Upper lobe of left lung (tissue), 6 donors: ENCODE measurements at regions not wholly inside any gene's neighbourhood (a gene's known extent, or its start where the extent isn't known, plus 50 kb on each side); places are given as distances from the start of the nearest gene placed in this dataset.

Experiments
- ATAC-seq, 2 donors: fragments of 200-7000 bp; cut with Tn5 transposase; one replicate each; pipeline ENCODE4 v1.9.1; 2022; ENCODE audit warnings: mild to moderate bottlenecking in 2 of 2, moderate library complexity in 2 of 2; ENCODE audit not compliant: low FRiP score in 2 of 2
- DNase-seq, 2 donors: peaks; one replicate each; pipeline ENCODE4 v3.0.0-alpha.2; 2019 to 2020
- H3K27ac ChIP-seq, 4 donors: fragments of 200-600 bp; sonication (generic); one replicate each; pipeline ENCODE4 v1.5.1; 2016 to 2019
- H3K27me3 ChIP-seq, 4 donors: fragments of 200-600 bp; sonication (generic); one replicate each; pipeline ENCODE4 v1.5.1; 2017 to 2019
- H3K36me3 ChIP-seq, 4 donors: fragments of 200-600 bp; sonication (generic); one replicate each; pipeline ENCODE4 v1.5.1; 2016 to 2019
- H3K4me1 ChIP-seq, 4 donors: fragments of 200-600 bp; sonication (generic); one replicate each; pipeline ENCODE4 v1.5.1; 2018 to 2019
- H3K4me3 ChIP-seq, 4 donors: fragments of 200-600 bp; sonication (generic); one replicate each; pipeline ENCODE4 v1.5.1; 2017 to 2019; ENCODE audit warnings: mild to moderate bottlenecking in 2 of 4, moderate library complexity in 1 of 4
- H3K9me3 ChIP-seq, 4 donors: fragments of 200-600 bp; sonication (generic); one replicate each; pipeline ENCODE4 v1.5.1; 2018 to 2019
- EP300 ChIP-seq, 4 donors: sonication (generic); formaldehyde crosslinking; IDR thresholded peaks; one replicate each; pipeline ENCODE4 v1.5.1; 2017; ENCODE audit warnings: antibody characterized with exemption in 4 of 4, control low read depth in 2 of 4
- POLR2A ChIP-seq, 4 donors: fragments of 450-650 bp; IDR thresholded peaks; one replicate each; pipeline ENCODE4 v1.5.1; 2016 to 2017; ENCODE audit warnings: antibody characterized with exemption in 4 of 4, mild to moderate bottlenecking in 2 of 4
- POLR2AphosphoS5 ChIP-seq, 2 donors: sonication (generic); formaldehyde crosslinking; IDR thresholded peaks; one replicate each; pipeline ENCODE4 v1.5.1; 2017; ENCODE audit warnings: antibody characterized with exemption in 2 of 2
- WGBS, 2 donors: methylation state at CpG; one replicate each; pipeline ENCODE4 v1.1.5; 2017 to 2018; 5-methylcytosine and 5-hydroxymethylcytosine counted together
- TF ChIP-seq, protein P1 (sequence below), 6 experiments: fragments of 450-650 bp in 4 of 6; fragments of 200-600 bp in 2 of 6; sonication (generic) in 2 of 6; IDR thresholded peaks; one replicate each; pipeline ENCODE4 v1.5.1; 2016 to 2019; ENCODE audit warnings: antibody characterized with exemption in 6 of 6
- donor health status: DM: no; HTN: no; CAD: no; lungs with moderate emphysema.
- donor health status: DM: no; HTN: yes; CAD: no; lungs with severe emphysema.

DNA sequence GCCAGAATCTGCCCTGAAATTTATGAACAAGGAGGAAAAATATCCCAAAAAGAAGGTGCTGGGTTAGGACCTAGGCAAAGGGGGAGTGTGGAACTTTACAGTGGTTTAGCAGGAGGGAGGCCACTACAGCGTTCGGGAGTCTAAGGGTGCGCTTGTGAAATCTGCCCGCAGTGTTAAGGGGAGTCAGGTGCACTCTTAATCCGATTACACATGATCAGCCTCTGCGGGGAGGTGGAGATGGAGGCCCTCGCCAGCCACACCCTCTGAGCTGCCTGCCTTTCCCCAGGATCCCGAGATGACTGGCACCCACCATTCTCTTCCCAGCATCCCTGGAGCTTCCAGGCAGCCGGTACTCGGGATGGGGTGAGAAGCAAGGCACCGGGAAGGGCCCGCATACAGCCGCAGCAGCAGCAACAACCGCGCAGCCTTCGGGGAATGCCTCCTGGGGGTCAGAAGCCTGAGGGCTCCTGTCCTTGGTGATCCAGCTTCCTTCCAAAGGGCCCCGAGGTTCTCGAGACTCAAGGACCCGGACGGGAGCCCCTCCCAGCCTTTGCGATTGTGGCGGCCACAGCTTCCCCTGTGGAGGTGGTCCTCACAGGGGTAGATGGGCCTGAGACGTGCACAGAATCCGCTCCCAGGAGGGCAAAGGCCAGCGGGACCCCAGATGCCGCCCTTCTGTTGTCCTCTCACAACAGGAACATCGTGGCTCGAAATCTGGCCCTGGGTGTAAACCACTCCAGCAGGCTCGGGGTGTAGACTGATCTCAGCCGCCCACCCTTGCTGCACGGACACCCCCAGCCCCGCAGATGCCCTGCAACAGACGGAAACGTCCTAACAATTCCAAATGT is 57.3 kb upstream of the CST7 start:
- no peaks in the 10 kb centered on the region for H3K27me3 ChIP-seq

DNA sequence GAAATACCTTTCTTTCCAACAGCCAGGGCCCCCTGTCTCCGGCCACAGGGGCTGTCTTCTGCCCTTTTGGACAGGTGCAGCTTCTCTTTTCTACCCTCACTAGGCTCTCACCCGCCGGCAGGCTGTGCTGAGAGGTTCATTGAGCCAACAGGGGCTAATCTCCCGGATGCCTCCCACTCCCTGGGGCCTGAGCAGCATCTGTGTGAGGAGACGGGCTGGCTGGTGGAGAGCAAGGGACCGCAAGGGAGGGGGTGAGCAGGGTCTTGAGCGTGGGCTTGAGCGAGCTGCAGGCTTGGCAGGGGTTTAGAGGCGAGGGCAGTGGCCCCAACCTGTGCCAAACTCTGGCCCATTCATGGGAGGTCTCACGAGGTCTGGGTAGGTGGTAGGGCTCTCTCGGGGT is 56.5 kb upstream of the CST7 start:
- TF ChIP-seq EP300 (IDR thresholded peaks at IDR 0.05) (no peak), POLR2AphosphoS5 (IDR thresholded peaks at IDR 0.05) (no peak), POLR2A (IDR thresholded peaks at IDR 0.05) (no peak)
- TF ChIP-seq, protein P1, sequence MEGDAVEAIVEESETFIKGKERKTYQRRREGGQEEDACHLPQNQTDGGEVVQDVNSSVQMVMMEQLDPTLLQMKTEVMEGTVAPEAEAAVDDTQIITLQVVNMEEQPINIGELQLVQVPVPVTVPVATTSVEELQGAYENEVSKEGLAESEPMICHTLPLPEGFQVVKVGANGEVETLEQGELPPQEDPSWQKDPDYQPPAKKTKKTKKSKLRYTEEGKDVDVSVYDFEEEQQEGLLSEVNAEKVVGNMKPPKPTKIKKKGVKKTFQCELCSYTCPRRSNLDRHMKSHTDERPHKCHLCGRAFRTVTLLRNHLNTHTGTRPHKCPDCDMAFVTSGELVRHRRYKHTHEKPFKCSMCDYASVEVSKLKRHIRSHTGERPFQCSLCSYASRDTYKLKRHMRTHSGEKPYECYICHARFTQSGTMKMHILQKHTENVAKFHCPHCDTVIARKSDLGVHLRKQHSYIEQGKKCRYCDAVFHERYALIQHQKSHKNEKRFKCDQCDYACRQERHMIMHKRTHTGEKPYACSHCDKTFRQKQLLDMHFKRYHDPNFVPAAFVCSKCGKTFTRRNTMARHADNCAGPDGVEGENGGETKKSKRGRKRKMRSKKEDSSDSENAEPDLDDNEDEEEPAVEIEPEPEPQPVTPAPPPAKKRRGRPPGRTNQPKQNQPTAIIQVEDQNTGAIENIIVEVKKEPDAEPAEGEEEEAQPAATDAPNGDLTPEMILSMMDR (IDR thresholded peaks at IDR 0.05): no peak
- Histone ChIP-seq H3K36me3 (no peaks in the 10 kb centered on the region), H3K4me1 (no peaks in the 10 kb centered on the region), H3K27me3 (no peaks in the 10 kb centered on the region), H3K27ac (no peak overlapping the region), H3K9me3 (no peaks in the 10 kb centered on the region), H3K4me3 (no peak overlapping the region)
- DNase-seq (peak in 1 of 2 donors; percentile 24), ATAC-seq (no peak)
- WGBS, 2 donors: 86 to 87% methylated on average over 9 to 11 of the region's 11 CpGs

More for the DNA sequence above, 57.3 kb upstream of the CST7 start:
- Histone ChIP-seq H3K36me3 (no peaks in the 10 kb centered on the region), H3K9me3 (no peaks in the 10 kb centered on the region), H3K4me3 (no peak overlapping the region), H3K27ac (no peak overlapping the region), H3K4me1 (no peaks in the 10 kb centered on the region)
- WGBS, 2 donors: 92% methylated on average over 10 to 31 of the region's 34 CpGs
- peak in 1 of 2 donors; percentile 29 for ATAC-seq
- TF ChIP-seq, protein P1 (IDR thresholded peaks at IDR 0.05): no peak
- no peak for TF ChIP-seq POLR2AphosphoS5 (IDR thresholded peaks at IDR 0.05)
- TF ChIP-seq POLR2A (IDR thresholded peaks at IDR 0.05): no peak
- no peak for TF ChIP-seq EP300 (IDR thresholded peaks at IDR 0.05)
- peak in 1 of 2 donors; percentile 55 for DNase-seq

DNA sequence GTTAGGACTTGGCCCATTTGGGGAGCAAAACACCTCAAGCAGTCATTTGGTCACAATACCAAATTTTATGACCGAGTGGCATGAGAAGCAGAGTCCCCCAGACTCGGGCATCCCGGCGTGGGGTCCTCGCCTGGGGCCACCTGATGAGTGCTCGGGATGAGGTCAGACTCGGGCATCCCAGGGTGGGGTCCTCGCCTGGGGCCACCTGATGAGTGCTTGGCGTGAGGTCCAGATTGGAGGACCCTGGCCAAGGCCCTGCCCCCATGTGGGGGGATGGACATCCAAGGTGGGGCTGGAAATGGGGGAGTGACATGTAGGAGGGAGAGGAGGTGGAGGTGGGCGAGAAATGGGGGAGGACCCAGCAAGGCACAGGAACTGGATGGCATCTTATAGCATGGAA is 56.1 kb upstream of the CST7 start:
- DNase-seq (no peak), ATAC-seq (no peak)
- H3K9me3 ChIP-seq: no peaks in the 10 kb centered on the region
- H3K27me3 ChIP-seq: no peaks in the 10 kb centered on the region
- H3K4me3 ChIP-seq: no peak overlapping the region
- no peak for TF ChIP-seq EP300 (IDR thresholded peaks at IDR 0.05)
- TF ChIP-seq, protein P1 (IDR thresholded peaks at IDR 0.05): no peak
- no peak for TF ChIP-seq POLR2A (IDR thresholded peaks at IDR 0.05)
- no peak for TF ChIP-seq POLR2AphosphoS5 (IDR thresholded peaks at IDR 0.05)
- H3K4me1 ChIP-seq: no peaks in the 10 kb centered on the region
- WGBS, 2 donors: 92 to 93% methylated on average over 4 to 10 of the region's 10 CpGs
- no peak overlapping the region for H3K27ac ChIP-seq
- no peaks in the 10 kb centered on the region for H3K36me3 ChIP-seq

DNA sequence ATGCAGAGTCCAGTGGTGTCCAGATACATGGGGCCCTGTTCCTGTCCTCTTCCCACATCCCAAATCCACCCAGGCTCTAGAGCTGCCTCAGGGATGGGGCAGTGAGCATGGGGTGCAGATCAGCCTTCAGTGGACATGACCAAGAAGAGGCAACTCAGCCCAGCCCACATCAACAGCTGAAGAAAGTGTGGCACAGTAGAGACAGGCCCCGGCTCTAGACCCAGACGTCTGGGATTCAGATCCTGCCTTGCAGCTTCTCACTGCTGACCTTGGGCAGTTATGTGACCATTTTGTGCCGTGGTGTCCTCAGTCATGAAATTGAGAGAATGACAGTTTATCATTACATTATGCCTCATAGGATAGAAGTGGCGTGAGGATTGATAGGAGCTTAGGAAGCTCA is 54.6 kb upstream of the CST7 start:
- no peak for ATAC-seq
- no peaks in the 10 kb centered on the region for H3K27me3 ChIP-seq
- 83 to 90% methylated on average over 2 to 4 of the region's 4 CpGs for WGBS, 2 donors
- no peak for DNase-seq
- no peaks in the 10 kb centered on the region for H3K4me1 ChIP-seq
- TF ChIP-seq EP300 (IDR thresholded peaks at IDR 0.05): no peak
- TF ChIP-seq, protein P1 (IDR thresholded peaks at IDR 0.05): no peak
- TF ChIP-seq POLR2AphosphoS5 (IDR thresholded peaks at IDR 0.05): no peak
- no peak for TF ChIP-seq POLR2A (IDR thresholded peaks at IDR 0.05)
- peaks cover 0 to 9% (median 6%) of the 10 kb centered on the region in 4 donors for H3K9me3 ChIP-seq
- no peak overlapping the region for H3K27ac ChIP-seq
- no peaks in the 10 kb centered on the region for H3K36me3 ChIP-seq
- H3K4me3 ChIP-seq: no peak overlapping the region

DNA sequence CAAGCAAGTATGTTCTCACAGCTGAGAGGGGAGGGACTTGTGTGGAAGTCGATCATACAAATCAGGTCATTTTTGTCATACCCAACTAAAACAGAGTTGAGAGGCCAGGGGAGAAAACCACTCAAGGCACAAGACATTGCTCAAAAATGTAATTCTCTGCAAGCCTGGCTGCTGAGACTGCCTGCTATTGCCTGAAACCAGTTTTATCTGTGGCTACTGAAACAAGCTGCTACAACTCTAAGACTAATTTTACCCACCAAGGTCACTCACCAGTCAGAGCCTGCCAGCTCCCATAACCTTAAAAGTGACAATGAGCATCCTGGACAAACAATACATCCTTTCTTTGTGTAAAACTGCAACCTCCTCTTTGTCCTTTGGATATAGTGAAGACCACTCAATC is 54.1 kb upstream of the CST7 start:
- H3K9me3 ChIP-seq: peaks cover 0 to 14% (median 10%) of the 10 kb centered on the region in 4 donors
- ATAC-seq (no peak), DNase-seq (no peak)
- WGBS, 2 donors: 53 to 67% methylated on average over 1 of the region's 1 CpG
- no peak overlapping the region for H3K27ac ChIP-seq
- H3K4me1 ChIP-seq: no peaks in the 10 kb centered on the region
- TF ChIP-seq POLR2AphosphoS5 (IDR thresholded peaks at IDR 0.05): no peak
- no peak for TF ChIP-seq EP300 (IDR thresholded peaks at IDR 0.05)
- no peak for TF ChIP-seq POLR2A (IDR thresholded peaks at IDR 0.05)
- TF ChIP-seq, protein P1 (IDR thresholded peaks at IDR 0.05): no peak
- H3K4me3 ChIP-seq: no peak overlapping the region
- H3K36me3 ChIP-seq: no peaks in the 10 kb centered on the region
- no peaks in the 10 kb centered on the region for H3K27me3 ChIP-seq
